ENCODE measurements at regions not wholly inside any gene's neighbourhood (a gene's known extent, or its start where the extent isn't known, plus 50 kb on each side); places are given as distances from the start of the nearest gene placed in this dataset.

GRCh38 chr6:94894300-94894699 lies 683.0 kb upstream of the MANEA start:
- DNase-seq (ENCODE audit: low spot score) (no peak), ATAC-seq (no peak), FAIRE-seq (no peak)
- TF ChIP-seq ZNF574 (CRISPR knock-in tag; IDR thresholded peaks at IDR 0.05) (no peak), SRY (CRISPR knock-in tag; IDR thresholded peaks at IDR 0.05) (no peak), ZNF652 (CRISPR knock-in tag; IDR thresholded peaks at IDR 0.05; ENCODE audit: borderline replicate concordance, low read depth) (no peak), CTCF (CRISPR knock-in tag; IDR thresholded peaks at IDR 0.05) (no peak)
- intact Hi-C loops (cut with micrococcal nuclease; ENCODE audit: unreplicated experiment) (no loop called here), in situ Hi-C loops (cut with HindIII; ENCODE audit: extremely low pct_ligation_motif_present, low pct_unique_long_range_greater_than_20kb) (no loop called here)
- Histone ChIP-seq H3K27ac (ENCODE audit: extremely low read length, insufficient read depth, low read length) (no peak overlapping the region), H3K27me3 (ENCODE audit: control insufficient read depth in 1 of 2, insufficient read depth in 2 of 2, low read length in 2 of 2) (no peaks in the 10 kb centered on the region), H4K20me1 (ENCODE audit: insufficient read depth, low read length) (no peaks in the 10 kb centered on the region), H3K4me1 (ENCODE audit: insufficient read depth, low read length) (no peaks in the 10 kb centered on the region), H3K9ac (ENCODE audit: insufficient read depth, low read depth, low read length) (no peak overlapping the region), H3K36me3 (replicated peaks in 1 of 2; ENCODE audit: control insufficient read depth in 1 of 2, insufficient read depth in 2 of 2, low read length in 2 of 2) (no peaks in the 10 kb centered on the region), H3K4me2 (ENCODE audit: low read depth, low read length) (no peak overlapping the region), H3K79me2 (ENCODE audit: insufficient read depth, low read length) (no peaks in the 10 kb centered on the region), H2AFZ (ENCODE audit: low read length) (no peak overlapping the region), H3K4me3 (replicated peaks in 1 of 3; ENCODE audit: insufficient read depth in 1 of 3, low read depth in 2 of 3, low read length in 3 of 3) (no peak overlapping the region), H3K9me3 (ENCODE audit: low read length) (no peaks in the 10 kb centered on the region)
- ChIA-PET CTCF (ENCODE audit: low intra/inter-chr PET ratio, low total read pairs) (no interaction called here), POLR2A (no interaction called here)
- 7% methylated on average over 3 of the region's 3 CpGs for whole genome bisulfite sequencing (ENCODE audit: low lambda C conversion rate)
- BruUV-seq (replicated peaks) = no TSS peak

GRCh38 chr6:94893327-94893726 lies 684.0 kb upstream of the MANEA start:
- ChIA-PET POLR2A (no interaction called here), CTCF (ENCODE audit: low intra/inter-chr PET ratio, low total read pairs) (no interaction called here)
- Histone ChIP-seq H3K27ac (ENCODE audit: extremely low read length, insufficient read depth, low read length) (no peak overlapping the region), H3K36me3 (replicated peaks in 1 of 2; ENCODE audit: control insufficient read depth in 1 of 2, insufficient read depth in 2 of 2, low read length in 2 of 2) (no peaks in the 10 kb centered on the region), H3K9ac (ENCODE audit: insufficient read depth, low read depth, low read length) (no peak overlapping the region), H3K4me3 (replicated peaks in 1 of 3; ENCODE audit: insufficient read depth in 1 of 3, low read depth in 2 of 3, low read length in 3 of 3) (no peak overlapping the region), H3K4me2 (ENCODE audit: low read depth, low read length) (no peak overlapping the region), H3K79me2 (ENCODE audit: insufficient read depth, low read length) (no peaks in the 10 kb centered on the region), H2AFZ (ENCODE audit: low read length) (no peak overlapping the region), H3K27me3 (ENCODE audit: control insufficient read depth in 1 of 2, insufficient read depth in 2 of 2, low read length in 2 of 2) (no peaks in the 10 kb centered on the region), H3K9me3 (ENCODE audit: low read length) (no peaks in the 10 kb centered on the region), H4K20me1 (ENCODE audit: insufficient read depth, low read length) (no peaks in the 10 kb centered on the region), H3K4me1 (ENCODE audit: insufficient read depth, low read length) (no peaks in the 10 kb centered on the region)
- no TSS peak for BruUV-seq (replicated peaks)
- FAIRE-seq (no peak), ATAC-seq (no peak), DNase-seq (ENCODE audit: low spot score) (no peak)
- 0% methylated on average over 2 of the region's 2 CpGs for WGBS (ENCODE audit: low lambda C conversion rate)
- intact Hi-C loops (cut with micrococcal nuclease; ENCODE audit: unreplicated experiment) (no loop called here), in situ Hi-C loops (cut with HindIII; ENCODE audit: extremely low pct_ligation_motif_present, low pct_unique_long_range_greater_than_20kb) (no loop called here)
- TF ChIP-seq ZSCAN31 (CRISPR knock-in tag; IDR thresholded peaks at IDR 0.05; ENCODE audit: low read depth) (no peak), ZGPAT (CRISPR knock-in tag; IDR thresholded peaks at IDR 0.05) (no peak), SIN3A (IDR thresholded peaks at IDR 0.05; ENCODE audit: borderline replicate concordance, low read depth, low read length) (no peak), CEBPZ (IDR thresholded peaks at IDR 0.05; ENCODE audit: low read length) (no peak)

Measured in HepG2 (cell line).